ENCODE measurements at regions not wholly inside any gene's neighbourhood (a gene's known extent, or its start where the extent isn't known, plus 50 kb on each side); places are given as distances from the start of the nearest gene placed in this dataset.

DNA sequence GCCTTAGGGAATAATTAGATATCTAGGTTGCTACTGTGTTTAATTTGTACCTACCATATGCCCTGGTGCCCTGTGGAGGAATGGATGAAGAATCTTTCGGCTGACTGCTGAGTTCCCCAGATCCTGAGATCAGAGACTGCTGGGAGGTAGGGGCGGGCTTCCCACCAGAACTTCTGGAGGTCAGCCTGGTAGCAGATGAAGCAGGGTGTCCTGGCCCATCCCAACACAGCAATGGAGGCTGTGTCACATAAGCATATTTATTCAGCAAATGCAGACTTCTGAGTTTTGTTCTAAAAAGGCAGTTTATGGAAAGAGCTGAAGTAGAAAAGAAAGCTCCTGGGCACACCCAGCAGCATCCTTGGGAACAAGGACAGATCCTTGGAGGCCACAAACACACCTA is 74.0 kb downstream of the KRTAP19-8 start:
- H3K27ac ChIP-seq = no peak overlapping the region
- DNase-seq = no peak
- 88 to 100% (median 92%) methylated on average over 2 of the region's 2 CpGs for WGBS, 4 donors

GRCh38 chr21:30963502-30963901 is 74.8 kb downstream of the KRTAP19-8 start:
- H3K4me3 ChIP-seq = no peak overlapping the region
- H3K27ac ChIP-seq = no peak overlapping the region
- no peaks in the 10 kb centered on the region for H3K4me1 ChIP-seq
- WGBS, 4 donors = 41 to 46% (median 43%) methylated on average over 3 of the region's 3 CpGs
- ATAC-seq = no peak
- no peaks in the 10 kb centered on the region for H3K27me3 ChIP-seq
- no peak for DNase-seq
- no peaks in the 10 kb centered on the region for H3K9me3 ChIP-seq
- H3K36me3 ChIP-seq = no peaks in the 10 kb centered on the region
- intact Hi-C loops (cut with DNase I) = no loop called here
- TF ChIP-seq, protein P1, sequence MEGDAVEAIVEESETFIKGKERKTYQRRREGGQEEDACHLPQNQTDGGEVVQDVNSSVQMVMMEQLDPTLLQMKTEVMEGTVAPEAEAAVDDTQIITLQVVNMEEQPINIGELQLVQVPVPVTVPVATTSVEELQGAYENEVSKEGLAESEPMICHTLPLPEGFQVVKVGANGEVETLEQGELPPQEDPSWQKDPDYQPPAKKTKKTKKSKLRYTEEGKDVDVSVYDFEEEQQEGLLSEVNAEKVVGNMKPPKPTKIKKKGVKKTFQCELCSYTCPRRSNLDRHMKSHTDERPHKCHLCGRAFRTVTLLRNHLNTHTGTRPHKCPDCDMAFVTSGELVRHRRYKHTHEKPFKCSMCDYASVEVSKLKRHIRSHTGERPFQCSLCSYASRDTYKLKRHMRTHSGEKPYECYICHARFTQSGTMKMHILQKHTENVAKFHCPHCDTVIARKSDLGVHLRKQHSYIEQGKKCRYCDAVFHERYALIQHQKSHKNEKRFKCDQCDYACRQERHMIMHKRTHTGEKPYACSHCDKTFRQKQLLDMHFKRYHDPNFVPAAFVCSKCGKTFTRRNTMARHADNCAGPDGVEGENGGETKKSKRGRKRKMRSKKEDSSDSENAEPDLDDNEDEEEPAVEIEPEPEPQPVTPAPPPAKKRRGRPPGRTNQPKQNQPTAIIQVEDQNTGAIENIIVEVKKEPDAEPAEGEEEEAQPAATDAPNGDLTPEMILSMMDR (IDR thresholded peaks at IDR 0.05) = no peak
- TF ChIP-seq POLR2A (IDR thresholded peaks at IDR 0.05) = no peak

More for the DNA sequence above, 74.0 kb downstream of the KRTAP19-8 start:
- ATAC-seq = no peak
- H3K36me3 ChIP-seq = no peaks in the 10 kb centered on the region
- intact Hi-C loops (cut with DNase I) = no loop called here
- no peaks in the 10 kb centered on the region for H3K27me3 ChIP-seq
- H3K9me3 ChIP-seq = no peaks in the 10 kb centered on the region
- H3K4me3 ChIP-seq = no peak overlapping the region
- TF ChIP-seq, protein P1 (IDR thresholded peaks at IDR 0.05) = no peak
- TF ChIP-seq POLR2A (IDR thresholded peaks at IDR 0.05) = no peak
- H3K4me1 ChIP-seq = no peaks in the 10 kb centered on the region

DNA sequence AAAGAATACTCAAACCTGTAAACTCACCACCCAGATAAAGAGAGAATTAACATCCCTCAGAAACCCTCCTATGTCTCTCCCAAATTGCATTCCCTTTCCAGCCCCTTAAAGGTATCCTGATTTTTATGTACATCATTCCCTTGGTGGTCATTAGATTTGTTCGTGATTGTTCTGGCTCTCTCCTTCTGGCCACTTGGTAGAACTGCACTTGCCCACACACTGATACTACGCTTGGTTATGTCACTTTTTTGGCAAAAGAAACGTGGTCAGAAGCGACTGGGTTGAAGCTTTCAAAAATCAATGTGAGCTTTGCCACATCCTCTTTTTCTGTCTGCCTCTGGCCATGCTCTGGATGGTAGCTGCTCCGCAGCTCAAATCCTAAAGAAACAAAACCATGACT is 76.3 kb downstream of the KRTAP19-8 start:
- H3K27ac ChIP-seq = no peak overlapping the region
- H3K4me3 ChIP-seq = no peak overlapping the region
- ATAC-seq (no peak), DNase-seq (no peak)
- H3K36me3 ChIP-seq = no peaks in the 10 kb centered on the region
- H3K4me1 ChIP-seq = no peaks in the 10 kb centered on the region
- intact Hi-C loops (cut with DNase I) = no loop called here
- H3K27me3 ChIP-seq = no peaks in the 10 kb centered on the region
- TF ChIP-seq POLR2A (IDR thresholded peaks at IDR 0.05) = no peak
- TF ChIP-seq, protein P1 (IDR thresholded peaks at IDR 0.05) = no peak
- H3K9me3 ChIP-seq = no peaks in the 10 kb centered on the region
- WGBS, 4 donors = 60 to 63% (median 62%) methylated on average over 5 of the region's 5 CpGs

GRCh38 chr21:30958741-30959140 is 77.4 kb upstream of the KRTAP11-1 start:
- H3K4me1 ChIP-seq = no peaks in the 10 kb centered on the region

More at GRCh38 chr21:30958741-30959140, 77.4 kb upstream of the KRTAP11-1 start:
- H3K27ac ChIP-seq = no peak overlapping the region
- intact Hi-C loops (cut with DNase I) = no loop called here
- no peaks in the 10 kb centered on the region for H3K27me3 ChIP-seq
- TF ChIP-seq, protein P1 (IDR thresholded peaks at IDR 0.05) = no peak
- TF ChIP-seq POLR2A (IDR thresholded peaks at IDR 0.05) = no peak
- 69 to 74% (median 72%) methylated on average over 7 of the region's 7 CpGs for WGBS, 4 donors
- H3K36me3 ChIP-seq = no peaks in the 10 kb centered on the region
- H3K9me3 ChIP-seq = no peaks in the 10 kb centered on the region
- ATAC-seq (no peak), DNase-seq (no peak)
- H3K4me3 ChIP-seq = no peak overlapping the region

Data from heart left ventricle (tissue), 16 donors.